GM21717 (cell line): ENCODE measurements at regions not wholly inside any gene's neighbourhood (a gene's known extent, or its start where the extent isn't known, plus 50 kb on each side); places are given as distances from the start of the nearest gene placed in this dataset.

ENCODE experiments used
- ATAC-seq: cut with Tn5 transposase; IDR thresholded peaks from one replicate; pipeline ENCODE4 v1.9.1; 2021; ENCODE audit warnings: mild to moderate bottlenecking, moderate library complexity; ENCODE audit not compliant: unreplicated experiment

GRCh38 chr2:16852651-16853050, 187.0 kb upstream of the CYRIA start:
- no peak for ATAC-seq

- ATAC-seq: no peak
These were observed 185.5 kb upstream of the CYRIA start for GRCh38 chr2:16851126-16851525.

GRCh38 chr2:16840496-16841172, 175.0 kb upstream of the CYRIA start:
- no peak for ATAC-seq

- ATAC-seq: no peak
These were observed 167.3 kb upstream of the CYRIA start for GRCh38 chr2:16832910-16833309.

- no peak for ATAC-seq
These were observed 163.2 kb upstream of the CYRIA start for GRCh38 chr2:16828828-16829160.

GRCh38 chr2:16828044-16828827, 162.6 kb upstream of the CYRIA start:
- ATAC-seq: no peak

GRCh38 chr2:16824472-16824871, 158.8 kb upstream of the CYRIA start:
- ATAC-seq: no peak

- ATAC-seq: no peak
These were observed 156.1 kb upstream of the CYRIA start for GRCh38 chr2:16821692-16822091.

- ATAC-seq: no peak
These were observed 152.5 kb upstream of the CYRIA start for GRCh38 chr2:16818203-16818556.

- ATAC-seq: no peak
These were observed 151.9 kb upstream of the CYRIA start for GRCh38 chr2:16817305-16818202.

- no peak for ATAC-seq
These were observed 150.9 kb upstream of the CYRIA start for GRCh38 chr2:16816522-16816921.

- no peak for ATAC-seq
These were observed 150.4 kb upstream of the CYRIA start for GRCh38 chr2:16816016-16816415.

GRCh38 chr2:16813593-16813992, 148.0 kb upstream of the CYRIA start:
- ATAC-seq: no peak

- no peak for ATAC-seq
These were observed 132.8 kb upstream of the CYRIA start for GRCh38 chr2:16798472-16798871.

- no peak for ATAC-seq
These were observed 125.9 kb upstream of the CYRIA start for GRCh38 chr2:16791496-16791895.

GRCh38 chr2:16785149-16785548, 119.5 kb upstream of the CYRIA start:
- ATAC-seq: no peak

GRCh38 chr2:16784652-16785051, 119.0 kb upstream of the CYRIA start:
- ATAC-seq: no peak

GRCh38 chr2:16777123-16777870, 111.7 kb upstream of the CYRIA start:
- no peak for ATAC-seq

- ATAC-seq: no peak
These were observed 110.2 kb upstream of the CYRIA start for GRCh38 chr2:16775899-16776231.

- no peak for ATAC-seq
These were observed 109.6 kb upstream of the CYRIA start for GRCh38 chr2:16774980-16775898.
